HG03354 (cell line): ENCODE measurements at regions not wholly inside any gene's neighbourhood (a gene's known extent, or its start where the extent isn't known, plus 50 kb on each side); places are given as distances from the start of the nearest gene placed in this dataset.
"Not testable (repeated sequence)": the region's sequence is repeated elsewhere in the genome, so short reads cannot be mapped to it uniquely, and the experiment has no call there.

ENCODE experiments used
- ATAC-seq: cut with Tn5 transposase; IDR thresholded peaks from one replicate; pipeline ENCODE4 v1.9.1; 2021; ENCODE audit warnings: mild to moderate bottlenecking; ENCODE audit not compliant: unreplicated experiment, poor library complexity, severe bottlenecking

GRCh38 chr10:45564303-45564959 is 108.1 kb downstream of the ZFAND4 start:
- ATAC-seq: no peak

DNA sequence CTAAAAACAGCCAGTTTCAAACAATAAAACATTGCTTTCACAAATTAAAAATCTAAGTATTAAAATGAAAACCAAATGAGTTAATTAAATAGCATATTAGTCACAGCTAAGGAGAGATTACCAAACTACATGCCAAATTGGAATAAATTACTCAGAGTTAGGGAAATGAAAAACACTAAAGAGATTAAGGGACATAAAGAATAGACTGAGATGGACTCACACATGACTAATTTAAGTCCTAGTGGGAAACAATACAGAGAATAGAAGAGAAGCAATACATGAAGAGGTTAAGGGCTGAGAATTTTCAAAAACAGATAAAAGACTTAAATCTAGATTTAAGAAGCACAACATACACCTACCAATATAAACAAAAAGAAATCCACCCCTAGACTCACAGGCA is 110.6 kb downstream of the ZFAND4 start:
- ATAC-seq: no peak

GRCh38 chr10:45560262-45560661 is 112.3 kb downstream of the ZFAND4 start:
- ATAC-seq: no peak

GRCh38 chr10:45558425-45558824 is 114.1 kb downstream of the ZFAND4 start:
- no peak for ATAC-seq

- no peak for ATAC-seq
Observed at GRCh38 chr10:45557275-45557905, 115.2 kb downstream of the ZFAND4 start.

DNA sequence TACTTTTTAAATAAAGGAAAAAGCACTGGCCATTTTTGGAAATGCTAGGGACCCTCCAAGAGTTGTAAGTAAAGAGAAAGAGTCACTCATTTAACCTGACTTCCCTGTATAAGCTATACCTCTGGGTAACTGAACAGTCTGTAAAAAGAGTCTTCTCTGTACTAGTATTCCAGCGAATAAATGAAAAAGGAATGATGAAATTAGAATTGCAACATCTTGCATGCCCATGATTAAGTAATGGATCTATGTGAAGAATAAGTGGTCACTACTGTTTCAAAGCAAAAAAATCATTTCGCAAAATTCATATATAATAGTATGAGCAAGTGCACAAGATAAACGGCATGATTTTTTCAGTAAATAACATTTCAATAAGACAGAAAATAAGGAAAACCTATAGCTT is 116.8 kb downstream of the ZFAND4 start:
- no peak for ATAC-seq

- ATAC-seq: not testable (repeated sequence)
Observed at GRCh38 chr10:45555332-45555731, 117.2 kb downstream of the ZFAND4 start.

- no peak for ATAC-seq
Observed at GRCh38 chr10:45553613-45554012, 119.0 kb downstream of the ZFAND4 start.

- peak; percentile 48 for ATAC-seq
Observed at GRCh38 chr10:45553155-45553554, 119.4 kb downstream of the ZFAND4 start.

- no peak for ATAC-seq
Observed at GRCh38 chr10:45552476-45552875, 120.1 kb downstream of the ZFAND4 start.

- no peak for ATAC-seq
Observed at GRCh38 chr10:45550903-45551786, 121.4 kb downstream of the ZFAND4 start.

GRCh38 chr10:45548068-45548467 is 124.5 kb downstream of the ZFAND4 start:
- ATAC-seq: no peak

- ATAC-seq: no peak
Observed at GRCh38 chr10:45547207-45547606, 125.4 kb downstream of the ZFAND4 start.

GRCh38 chr10:45545150-45545549 is 127.4 kb downstream of the ZFAND4 start:
- no peak for ATAC-seq

GRCh38 chr10:45544191-45544590 is 128.4 kb downstream of the ZFAND4 start:
- ATAC-seq: no peak

DNA sequence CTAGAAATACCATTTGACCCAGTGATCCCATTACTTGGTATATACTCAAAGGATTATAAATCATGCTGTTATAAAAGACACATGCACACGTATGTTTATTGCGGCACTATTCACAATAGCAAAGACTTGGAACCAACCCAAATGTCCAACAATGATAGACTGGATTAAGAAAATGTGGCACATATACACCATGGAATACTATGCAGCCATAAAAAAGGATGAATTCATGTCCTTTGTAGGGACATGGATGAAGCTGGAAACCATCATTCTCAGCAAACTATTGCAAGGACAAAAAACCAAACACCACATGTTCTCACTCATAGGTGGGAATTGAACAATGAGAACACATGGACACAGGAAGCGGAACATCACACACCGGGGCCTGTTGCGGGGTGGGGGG is 131.5 kb downstream of the ZFAND4 start:
- ATAC-seq: not testable (repeated sequence)

DNA sequence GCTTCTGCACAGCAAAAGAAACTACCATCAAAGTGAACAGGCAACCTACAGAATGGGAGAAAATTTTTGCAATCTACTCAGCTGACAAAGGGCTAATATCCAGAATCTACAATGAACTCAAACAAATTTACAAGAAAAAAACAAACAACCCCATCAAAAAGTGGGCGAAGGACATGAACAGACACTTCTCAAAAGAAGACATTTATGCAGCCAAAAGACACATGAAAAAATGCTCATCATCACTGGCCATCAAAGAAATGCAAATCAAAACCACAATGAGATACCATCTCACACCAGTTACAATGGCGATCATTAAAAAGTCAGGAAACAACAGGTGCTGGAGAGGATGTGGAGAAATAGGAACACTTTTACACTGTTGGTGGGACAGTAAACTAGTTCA is 132.0 kb downstream of the ZFAND4 start:
- ATAC-seq: not testable (repeated sequence)

DNA sequence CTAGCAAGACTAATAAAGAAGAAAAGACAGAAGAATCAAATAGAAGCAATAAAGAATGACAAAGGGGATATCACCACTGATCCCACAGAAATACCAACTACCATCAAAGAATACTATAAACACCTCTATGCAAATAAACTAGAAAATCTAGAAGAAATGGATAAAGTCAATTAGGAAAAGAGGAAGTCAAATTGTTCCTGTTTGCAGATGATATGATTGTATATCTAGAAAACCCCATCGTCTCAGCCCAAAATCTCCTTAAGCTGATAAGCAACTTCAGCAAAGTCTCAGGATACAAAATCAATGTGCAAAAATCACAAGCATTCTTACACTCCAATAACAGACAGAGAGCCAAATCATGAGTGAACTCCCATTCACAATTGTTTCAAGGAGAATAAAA is 133.0 kb downstream of the ZFAND4 start:
- not testable (repeated sequence) for ATAC-seq

DNA sequence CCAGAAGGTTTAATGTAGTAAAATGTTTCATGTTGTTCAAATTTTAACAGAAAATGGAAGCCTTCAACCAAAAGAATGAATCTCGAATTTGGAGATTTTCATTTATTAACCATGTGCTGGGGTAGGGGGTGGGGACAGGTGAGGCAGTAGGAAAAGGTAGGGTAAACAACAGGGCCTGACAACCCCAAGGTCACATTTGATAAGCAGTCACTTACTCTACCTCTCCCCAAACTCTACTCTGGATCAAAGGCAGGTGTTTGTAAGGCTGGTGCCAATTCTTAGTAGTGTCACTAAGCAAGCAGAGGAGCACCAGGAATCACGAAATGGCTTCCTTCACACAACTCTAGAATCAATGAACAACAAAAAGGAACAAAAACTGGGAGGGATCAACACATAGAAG is 138.0 kb downstream of the ZFAND4 start:
- no peak for ATAC-seq

- no peak for ATAC-seq
Observed at GRCh38 chr10:45532480-45532879, 140.1 kb downstream of the ZFAND4 start.
